ENCODE measurements at regions not wholly inside any gene's neighbourhood (a gene's known extent, or its start where the extent isn't known, plus 50 kb on each side); places are given as distances from the start of the nearest gene placed in this dataset.

DNA sequence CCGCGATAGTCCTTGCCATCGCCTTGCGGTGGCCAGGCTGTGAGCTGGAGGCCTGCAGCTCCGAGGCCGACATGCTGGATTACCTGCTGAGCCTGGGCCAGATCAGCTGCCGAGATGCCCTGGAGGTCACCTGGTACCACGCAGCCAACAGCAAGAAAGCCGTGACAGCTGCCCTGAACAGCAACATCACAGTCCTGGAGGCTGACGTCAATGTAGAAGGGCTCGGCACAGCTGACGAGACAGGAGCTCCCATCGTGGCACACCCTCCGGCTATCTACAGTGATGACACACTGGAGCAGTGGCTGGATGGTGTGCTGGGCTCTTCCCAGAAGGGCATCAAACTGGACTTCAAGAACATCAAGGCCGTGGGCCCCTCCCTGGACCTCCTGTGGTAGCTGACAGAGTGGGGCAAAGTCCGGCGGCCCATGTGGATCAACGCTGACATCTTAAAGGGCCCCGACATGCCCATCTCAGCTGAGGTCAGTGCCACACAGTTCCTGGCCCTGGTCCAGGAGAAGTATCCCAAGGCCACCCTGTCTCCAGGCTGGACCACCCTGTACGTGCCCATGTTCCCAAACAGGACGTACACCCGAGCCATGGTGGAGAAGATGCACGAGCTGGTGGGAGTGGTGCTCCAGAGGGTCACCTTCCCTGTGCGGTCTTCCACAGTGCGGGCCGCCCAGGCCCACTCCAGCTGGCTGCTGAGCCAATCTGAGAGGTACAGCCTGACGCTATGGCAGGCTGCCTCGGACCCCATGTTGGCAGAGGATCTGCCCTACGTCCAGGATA is 70.2 kb downstream of the FAM43A start:
- H3K36me3 ChIP-seq (ENCODE audit: control insufficient read depth, insufficient read depth, low read length) = no peaks in the 10 kb centered on the region
- H3K9me3 ChIP-seq (ENCODE audit: control insufficient read depth, insufficient read depth, low read length) = no peaks in the 10 kb centered on the region
- no peaks in the 10 kb centered on the region for H3K4me1 ChIP-seq (ENCODE audit: control insufficient read depth, insufficient read depth, low read length)
- no peak overlapping the region for H3K9ac ChIP-seq (ENCODE audit: low read depth, low read length)
- no peak overlapping the region for H3K4me3 ChIP-seq (ENCODE audit: low read depth, low read length)
- no peak overlapping the region for H3K27ac ChIP-seq (ENCODE audit: low read depth, low read length)
- H3K27me3 ChIP-seq (ENCODE audit: control insufficient read depth, insufficient read depth, low read length) = no peaks in the 10 kb centered on the region

DNA sequence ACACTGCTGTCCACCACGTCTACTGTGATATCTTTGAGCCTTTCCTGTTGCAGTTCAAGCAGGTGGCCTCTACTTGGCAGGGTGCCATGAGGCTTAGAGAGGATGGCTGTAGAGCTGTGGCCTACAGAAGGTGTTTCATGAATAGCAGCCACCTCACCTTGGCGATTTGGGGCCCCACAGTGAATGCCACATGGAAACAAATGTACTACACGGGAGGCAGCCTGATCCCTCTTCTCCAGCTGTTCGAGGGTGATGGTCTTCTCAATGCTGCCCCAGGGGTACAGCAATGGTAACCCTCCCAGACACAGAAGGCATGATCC is 70.7 kb downstream of the FAM43A start:
- Histone ChIP-seq H3K4me1 (ENCODE audit: control insufficient read depth, insufficient read depth, low read length) (0 out of 2 replicates have a peak, but pooled peaks cover 5% of the 10 kb centered on the region), H3K36me3 (ENCODE audit: control insufficient read depth, insufficient read depth, low read length) (no peaks in the 10 kb centered on the region), H3K27ac (ENCODE audit: low read depth, low read length) (no peak overlapping the region), H3K9me3 (ENCODE audit: control insufficient read depth, insufficient read depth, low read length) (no peaks in the 10 kb centered on the region), H3K27me3 (ENCODE audit: control insufficient read depth, insufficient read depth, low read length) (no peaks in the 10 kb centered on the region), H3K4me3 (ENCODE audit: low read depth, low read length) (no peak overlapping the region), H3K9ac (ENCODE audit: low read depth, low read length) (no peak overlapping the region)

DNA sequence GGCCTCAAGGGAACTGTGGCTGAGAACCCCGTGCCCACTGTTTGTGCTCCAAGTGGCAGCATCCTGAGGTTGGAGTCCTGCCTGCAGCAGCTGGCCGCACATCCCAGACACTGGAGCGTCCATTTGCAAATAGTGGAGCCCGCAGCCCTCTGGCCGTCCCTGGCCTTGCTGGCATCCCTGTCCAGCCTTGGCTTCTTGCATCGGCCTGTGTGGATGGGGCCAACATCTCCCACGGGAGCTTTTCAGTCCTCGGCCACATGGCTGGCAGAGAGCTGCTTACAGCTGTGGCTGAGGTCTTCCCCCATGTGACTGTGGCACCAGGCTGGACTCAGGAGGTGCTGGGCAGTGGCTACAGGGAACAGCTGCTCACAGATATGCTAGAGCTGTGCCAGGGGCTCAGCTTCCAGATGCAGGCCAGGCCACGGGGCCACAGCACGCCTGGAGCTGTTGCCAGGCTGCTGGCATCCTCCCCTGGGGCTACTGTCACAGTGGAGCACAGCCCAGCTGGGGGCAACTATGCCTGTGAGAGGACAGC is 71.2 kb downstream of the FAM43A start:
- Histone ChIP-seq H3K4me1 (ENCODE audit: control insufficient read depth, insufficient read depth, low read length) (0 out of 2 replicates have a peak, but pooled peaks cover 5% of the 10 kb centered on the region), H3K9me3 (ENCODE audit: control insufficient read depth, insufficient read depth, low read length) (no peaks in the 10 kb centered on the region), H3K36me3 (ENCODE audit: control insufficient read depth, insufficient read depth, low read length) (no peaks in the 10 kb centered on the region), H3K9ac (ENCODE audit: low read depth, low read length) (no peak overlapping the region), H3K4me3 (ENCODE audit: low read depth, low read length) (no peak overlapping the region), H3K27me3 (ENCODE audit: control insufficient read depth, insufficient read depth, low read length) (no peaks in the 10 kb centered on the region), H3K27ac (ENCODE audit: low read depth, low read length) (no peak overlapping the region)

DNA sequence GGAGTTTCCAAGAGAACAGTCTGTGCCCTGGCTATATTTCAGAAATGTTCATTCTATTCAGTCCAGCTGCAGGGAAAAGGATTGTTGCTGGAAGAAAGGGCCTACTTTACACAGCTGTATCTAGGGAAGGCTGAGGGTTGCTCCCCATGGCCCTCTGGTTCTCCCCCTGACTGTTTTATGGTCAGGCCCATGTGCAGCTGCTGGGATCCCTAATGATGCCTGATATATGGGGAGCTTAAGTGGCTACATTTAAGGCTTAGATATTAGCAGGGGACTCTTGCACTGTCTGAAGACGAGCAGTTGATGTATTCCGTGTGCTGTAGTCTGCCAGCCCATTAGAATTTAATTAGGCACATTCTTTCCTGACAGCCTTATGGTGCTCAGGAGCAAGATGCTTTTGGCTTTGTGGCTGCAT is 72.0 kb downstream of the FAM43A start:
- Histone ChIP-seq H3K27ac (ENCODE audit: low read depth, low read length) (no peak overlapping the region), H3K9ac (ENCODE audit: low read depth, low read length) (no peak overlapping the region), H3K36me3 (ENCODE audit: control insufficient read depth, insufficient read depth, low read length) (no peaks in the 10 kb centered on the region), H3K4me1 (ENCODE audit: control insufficient read depth, insufficient read depth, low read length) (0 out of 2 replicates have a peak, but pooled peaks cover 5% of the 10 kb centered on the region), H3K4me3 (ENCODE audit: low read depth, low read length) (no peak overlapping the region), H3K27me3 (ENCODE audit: control insufficient read depth, insufficient read depth, low read length) (no peaks in the 10 kb centered on the region), H3K9me3 (ENCODE audit: control insufficient read depth, insufficient read depth, low read length) (no peaks in the 10 kb centered on the region)

DNA sequence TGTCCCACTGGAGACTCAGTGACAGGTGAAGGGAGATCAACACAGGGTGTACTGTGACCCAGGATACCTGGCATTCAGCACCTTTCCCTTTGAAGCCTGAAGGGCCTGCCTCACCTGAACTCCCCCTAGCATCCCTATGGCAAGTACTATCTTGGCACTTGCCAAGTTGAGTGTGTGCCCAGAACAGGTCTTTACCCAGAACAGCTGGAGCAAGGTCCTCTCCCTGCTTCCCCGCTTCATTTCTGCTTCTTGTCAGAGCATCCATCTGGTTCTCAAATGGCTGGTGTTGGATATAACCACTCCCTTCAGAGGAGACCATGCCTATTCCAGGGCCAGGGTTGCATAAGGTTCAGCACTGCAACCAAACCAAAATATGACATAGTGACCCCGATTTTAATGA is 73.0 kb downstream of the FAM43A start:
- no peaks in the 10 kb centered on the region for H3K27me3 ChIP-seq (ENCODE audit: control insufficient read depth, insufficient read depth, low read length)
- H3K27ac ChIP-seq (ENCODE audit: low read depth, low read length) = no peak overlapping the region
- H3K36me3 ChIP-seq (ENCODE audit: control insufficient read depth, insufficient read depth, low read length) = no peaks in the 10 kb centered on the region
- H3K9me3 ChIP-seq (ENCODE audit: control insufficient read depth, insufficient read depth, low read length) = no peaks in the 10 kb centered on the region
- no peak overlapping the region for H3K9ac ChIP-seq (ENCODE audit: low read depth, low read length)
- H3K4me1 ChIP-seq (ENCODE audit: control insufficient read depth, insufficient read depth, low read length) = 0 out of 2 replicates have a peak, but pooled peaks cover 5% of the 10 kb centered on the region
- no peak overlapping the region for H3K4me3 ChIP-seq (ENCODE audit: low read depth, low read length)

DNA sequence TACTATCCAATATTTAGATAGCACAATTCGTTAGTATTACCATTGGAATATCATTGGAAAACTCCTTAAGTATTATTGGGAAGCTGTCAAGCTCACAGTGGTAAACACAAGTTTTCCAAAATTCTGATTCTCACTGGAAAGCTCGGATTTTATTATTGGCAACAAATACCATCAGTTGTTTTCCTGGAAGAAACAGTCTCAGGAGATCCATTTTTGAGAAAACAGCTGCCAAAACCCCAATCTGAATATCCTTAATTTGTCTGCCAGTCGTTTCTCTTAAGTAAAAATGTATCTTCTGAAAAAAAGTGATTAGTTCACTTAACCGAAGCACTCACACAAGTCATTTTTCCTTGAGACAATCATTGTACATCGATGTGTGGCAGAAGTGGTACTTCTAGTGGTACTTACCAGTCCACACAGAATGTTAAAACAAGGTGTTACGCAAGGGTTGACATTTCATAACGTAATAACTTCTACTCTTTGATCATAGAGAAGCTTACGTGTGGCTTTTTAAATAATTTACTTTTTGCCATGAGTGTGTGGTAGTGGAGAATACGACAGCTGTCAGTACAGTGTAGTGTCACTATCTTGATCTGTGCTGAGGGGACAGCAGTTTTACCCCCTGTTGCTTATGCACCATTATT is 74.9 kb downstream of the FAM43A start:
- Histone ChIP-seq H3K36me3 (ENCODE audit: control insufficient read depth, insufficient read depth, low read length) (no peaks in the 10 kb centered on the region), H3K9ac (ENCODE audit: low read depth, low read length) (no peak overlapping the region), H3K4me3 (ENCODE audit: low read depth, low read length) (no peak overlapping the region), H3K27ac (ENCODE audit: low read depth, low read length) (no peak overlapping the region), H3K9me3 (ENCODE audit: control insufficient read depth, insufficient read depth, low read length) (no peaks in the 10 kb centered on the region), H3K27me3 (ENCODE audit: control insufficient read depth, insufficient read depth, low read length) (no peaks in the 10 kb centered on the region), H3K4me1 (ENCODE audit: control insufficient read depth, insufficient read depth, low read length) (0 out of 2 replicates have a peak, but pooled peaks cover 5% of the 10 kb centered on the region)

DNA sequence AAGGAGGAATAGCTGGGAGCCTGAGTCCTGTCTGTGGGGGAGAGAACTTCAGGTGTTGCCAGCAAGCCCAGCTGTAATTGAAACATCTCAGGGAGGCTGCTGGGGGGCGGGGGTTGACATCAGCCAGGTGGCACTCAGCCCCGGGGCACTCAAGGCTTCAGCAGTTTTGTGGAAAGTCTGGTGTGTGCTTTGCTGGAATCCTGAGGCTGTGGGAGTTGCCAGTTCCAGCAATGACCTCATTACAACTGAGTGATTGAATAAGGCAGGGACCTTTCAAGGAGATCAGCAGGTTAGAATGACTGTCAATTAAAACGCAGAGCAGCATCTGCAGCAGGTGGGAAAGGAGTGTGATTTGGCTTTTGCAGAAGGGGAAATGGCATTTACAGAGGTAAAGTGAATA is 75.7 kb downstream of the FAM43A start:
- H3K4me1 ChIP-seq (ENCODE audit: control insufficient read depth, insufficient read depth, low read length) = 0 out of 2 replicates have a peak, but pooled peaks cover 5% of the 10 kb centered on the region
- H3K9me3 ChIP-seq (ENCODE audit: control insufficient read depth, insufficient read depth, low read length) = no peaks in the 10 kb centered on the region
- H3K4me3 ChIP-seq (ENCODE audit: low read depth, low read length) = no peak overlapping the region
- no peak overlapping the region for H3K9ac ChIP-seq (ENCODE audit: low read depth, low read length)
- H3K36me3 ChIP-seq (ENCODE audit: control insufficient read depth, insufficient read depth, low read length) = no peaks in the 10 kb centered on the region
- H3K27ac ChIP-seq (ENCODE audit: low read depth, low read length) = no peak overlapping the region
- H3K27me3 ChIP-seq (ENCODE audit: control insufficient read depth, insufficient read depth, low read length) = no peaks in the 10 kb centered on the region

DNA sequence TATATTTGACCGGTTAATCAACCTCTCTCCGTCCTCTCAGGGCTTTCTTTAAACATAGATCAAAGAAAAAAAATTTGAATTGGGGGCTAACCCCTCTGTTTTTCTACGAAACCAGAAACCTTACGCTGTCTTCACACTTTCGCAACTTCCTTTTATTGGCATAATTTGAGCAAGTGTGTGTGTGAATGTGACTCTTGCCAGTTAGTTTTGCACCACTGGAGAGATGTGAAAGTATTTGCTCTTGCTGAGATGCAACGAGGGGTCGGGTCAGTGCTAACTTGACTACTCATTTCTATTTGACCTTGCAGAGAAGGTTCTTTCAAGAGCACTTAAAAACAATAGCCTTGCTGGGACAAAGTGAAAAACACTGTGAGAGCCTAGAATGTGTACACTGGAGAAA is 81.2 kb downstream of the FAM43A start:
- no peaks in the 10 kb centered on the region for H3K36me3 ChIP-seq (ENCODE audit: control insufficient read depth, insufficient read depth, low read length)
- H3K4me1 ChIP-seq (ENCODE audit: control insufficient read depth, insufficient read depth, low read length) = peaks cover 7% of the 10 kb centered on the region; the same call in 1 of the 2 replicates
- peaks cover 14% of the 10 kb centered on the region for H3K27me3 ChIP-seq (ENCODE audit: control insufficient read depth, insufficient read depth, low read length)
- H3K4me3 ChIP-seq (ENCODE audit: low read depth, low read length) = no peak overlapping the region
- no peak overlapping the region for H3K27ac ChIP-seq (ENCODE audit: low read depth, low read length)
- no peaks in the 10 kb centered on the region for H3K9me3 ChIP-seq (ENCODE audit: control insufficient read depth, insufficient read depth, low read length)
- H3K9ac ChIP-seq (ENCODE audit: low read depth, low read length) = no peak overlapping the region

DNA sequence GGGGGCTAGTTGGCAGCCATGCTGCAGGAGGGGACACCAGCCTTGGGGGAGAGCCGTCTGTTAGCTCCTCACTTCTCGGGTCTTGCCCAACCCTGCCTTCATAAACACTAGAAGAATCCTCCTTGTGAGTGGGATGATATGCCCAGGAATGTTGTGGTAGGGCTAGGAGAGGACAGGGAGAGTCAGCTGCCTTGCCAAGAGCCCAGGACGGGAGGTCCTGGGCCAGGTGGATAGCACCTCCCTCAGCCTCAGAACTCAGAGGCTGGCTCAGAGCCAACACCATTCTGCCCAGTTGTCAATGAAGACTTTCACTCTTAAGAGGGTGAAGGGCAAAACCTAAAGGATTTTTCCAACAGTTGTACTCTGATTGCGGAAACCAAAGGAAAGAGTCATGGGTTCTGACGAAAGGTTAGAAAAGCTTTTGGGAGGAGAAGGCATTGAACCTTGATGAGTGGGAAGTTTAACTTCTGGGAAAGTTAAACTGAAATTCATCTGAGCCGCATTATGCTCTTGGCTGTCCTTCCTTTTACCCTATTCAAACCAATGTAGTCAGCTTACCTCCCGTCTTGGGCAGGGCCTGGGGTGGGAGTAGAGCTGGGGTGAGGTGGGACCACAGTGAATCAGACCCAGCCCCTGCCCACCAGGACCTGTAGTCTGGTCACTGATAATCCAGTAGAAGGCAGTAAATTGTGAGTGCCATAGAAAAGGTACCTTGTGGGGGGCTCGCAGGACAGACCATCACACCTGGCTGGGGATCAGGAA is 81.9 kb downstream of the FAM43A start:
- H3K9ac ChIP-seq (ENCODE audit: low read depth, low read length) = no peak overlapping the region

DNA sequence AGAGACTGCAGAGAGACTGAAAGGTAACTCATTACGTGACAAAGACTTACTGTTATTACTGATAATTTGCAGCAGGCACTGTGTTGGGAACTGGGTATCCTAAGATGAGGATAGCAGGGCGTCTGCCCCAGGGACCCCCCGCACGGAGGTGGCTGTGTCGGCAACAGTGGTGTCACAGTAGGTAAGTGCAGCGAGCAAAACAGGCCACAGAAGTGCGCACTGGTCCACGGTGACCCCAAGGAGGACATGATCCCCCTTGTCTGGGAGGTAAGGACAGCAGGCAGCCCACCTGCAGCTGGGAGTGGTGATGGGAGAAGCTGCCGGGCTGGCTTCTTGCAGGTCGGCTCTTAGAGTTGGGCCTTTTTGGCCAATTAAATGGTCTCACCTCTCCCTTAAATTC is 82.9 kb downstream of the FAM43A start:
- no peaks in the 10 kb centered on the region for H3K9me3 ChIP-seq (ENCODE audit: control insufficient read depth, insufficient read depth, low read length)
- H3K9ac ChIP-seq (ENCODE audit: low read depth, low read length) = no peak overlapping the region
- H3K27ac ChIP-seq (ENCODE audit: low read depth, low read length) = no peak overlapping the region
- H3K36me3 ChIP-seq (ENCODE audit: control insufficient read depth, insufficient read depth, low read length) = no peaks in the 10 kb centered on the region
- peaks cover 7% of the 10 kb centered on the region; the same call in 1 of the 2 replicates for H3K4me1 ChIP-seq (ENCODE audit: control insufficient read depth, insufficient read depth, low read length)
- peaks cover 14% of the 10 kb centered on the region for H3K27me3 ChIP-seq (ENCODE audit: control insufficient read depth, insufficient read depth, low read length)
- peak overlapping the region; percentile 39; the same call in 1 of the 2 replicates for H3K4me3 ChIP-seq (ENCODE audit: low read depth, low read length)

More for the DNA sequence above, 81.9 kb downstream of the FAM43A start:
- Histone ChIP-seq H3K4me1 (ENCODE audit: control insufficient read depth, insufficient read depth, low read length) (peaks cover 7% of the 10 kb centered on the region; the same call in 1 of the 2 replicates), H3K27ac (ENCODE audit: low read depth, low read length) (no peak overlapping the region), H3K27me3 (ENCODE audit: control insufficient read depth, insufficient read depth, low read length) (peaks cover 14% of the 10 kb centered on the region), H3K9me3 (ENCODE audit: control insufficient read depth, insufficient read depth, low read length) (no peaks in the 10 kb centered on the region), H3K4me3 (ENCODE audit: low read depth, low read length) (no peak overlapping the region), H3K36me3 (ENCODE audit: control insufficient read depth, insufficient read depth, low read length) (no peaks in the 10 kb centered on the region)
